NCI-H345 (cell line): ENCODE measurements at regions not wholly inside any gene's neighbourhood (a gene's known extent, or its start where the extent isn't known, plus 50 kb on each side); places are given as distances from the start of the nearest gene placed in this dataset.
"Not testable (repeated sequence)": the region's sequence is repeated elsewhere in the genome, so short reads cannot be mapped to it uniquely, and the experiment has no call there.

Experiments used
- DNase-seq: peaks from one replicate; lab custom pipeline; 2025; lab: John Stamatoyannopoulos, UW

DNA sequence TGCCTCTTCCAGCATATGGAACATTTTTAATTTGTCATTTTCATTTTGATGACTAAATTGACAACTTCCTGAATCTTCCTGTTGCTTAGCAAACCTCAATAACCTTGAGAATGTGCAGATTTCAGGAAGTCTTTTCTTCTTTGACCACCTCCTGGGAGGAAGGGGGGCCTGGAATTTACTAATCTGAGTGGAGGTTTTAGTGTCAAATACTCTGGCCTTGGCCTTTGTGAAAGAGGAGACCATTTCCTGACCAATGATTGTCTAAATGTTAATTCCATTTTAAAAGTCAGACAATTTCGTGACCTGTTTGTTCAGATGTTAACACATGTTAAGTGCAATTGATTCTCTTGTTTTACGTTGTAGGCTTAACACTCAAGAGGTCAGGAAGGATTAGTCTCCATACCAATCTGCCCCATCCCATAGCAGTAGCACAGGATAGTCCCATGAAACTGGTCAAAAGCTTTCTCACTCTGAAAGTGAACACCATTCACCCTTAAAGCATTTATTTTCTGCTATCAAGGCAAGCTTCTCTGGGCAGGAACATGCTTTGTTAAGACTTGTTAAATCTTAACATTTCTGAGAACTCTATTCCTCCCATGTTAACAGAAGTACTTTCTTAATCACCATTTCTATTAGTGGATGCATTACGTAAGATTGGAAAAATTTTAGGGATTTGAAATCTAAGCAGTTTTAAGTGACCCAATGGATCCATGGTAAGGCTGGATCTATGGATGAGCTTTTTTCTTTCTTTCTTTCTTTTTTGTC, 219.6 kb downstream of the RND3 start:
- DNase-seq: no peak

DNA sequence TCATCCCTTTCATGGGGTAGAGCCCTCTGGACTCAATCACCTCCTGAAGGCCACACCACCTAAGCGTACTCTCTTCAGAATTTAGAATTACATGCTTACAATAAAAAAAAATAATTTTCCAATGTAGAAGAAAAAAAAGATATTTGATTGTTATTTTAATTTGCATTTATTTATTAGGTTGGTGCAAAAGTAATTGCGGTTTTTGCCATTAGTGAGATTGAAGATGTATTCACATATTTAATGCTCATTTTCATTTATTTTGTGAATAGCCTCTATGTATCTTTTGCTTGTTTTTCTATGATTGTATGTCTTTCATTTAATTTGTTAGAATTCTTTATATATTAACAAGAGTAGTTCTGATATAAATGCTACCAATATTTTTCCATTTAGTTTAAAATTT, 220.5 kb downstream of the RND3 start:
- DNase-seq: no peak

DNA sequence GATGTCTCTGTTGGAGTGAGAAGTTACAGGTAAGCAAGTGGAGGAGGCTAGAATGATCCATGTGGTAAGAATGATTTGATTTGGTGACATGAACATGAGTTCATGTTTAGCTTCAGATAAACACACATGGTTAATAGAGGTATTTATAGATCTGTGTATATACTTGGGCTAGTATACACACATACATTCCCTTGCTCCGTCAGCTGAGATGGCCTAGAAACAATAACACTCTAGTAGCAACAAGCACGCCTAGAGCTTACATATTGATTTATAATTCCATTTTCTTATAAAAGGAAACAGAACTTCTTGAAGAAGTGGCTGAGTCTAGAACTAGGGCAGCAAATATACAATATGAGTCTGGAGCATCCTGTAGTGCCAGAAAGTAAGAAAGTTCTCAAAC, 223.0 kb downstream of the RND3 start:
- DNase-seq: no peak

DNA sequence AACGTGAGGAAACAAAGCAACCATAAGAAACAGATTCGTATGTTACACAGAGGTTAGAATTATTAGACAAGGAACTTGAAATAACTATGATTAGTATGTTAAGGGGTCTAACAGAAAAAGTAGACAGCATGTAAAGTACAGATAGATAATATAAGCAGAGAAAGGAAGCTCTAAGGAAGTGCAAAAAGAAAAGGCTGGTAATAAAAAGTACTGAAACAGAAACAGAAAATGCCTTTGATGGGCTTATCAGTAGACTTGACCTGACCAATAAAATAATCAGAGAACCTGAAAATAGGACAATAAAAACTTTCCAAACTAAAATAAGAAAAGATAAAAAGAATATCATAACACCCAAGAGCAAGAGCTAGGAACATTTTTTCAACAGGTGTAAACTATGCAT, 225.8 kb downstream of the RND3 start:
- DNase-seq: no peak

DNA sequence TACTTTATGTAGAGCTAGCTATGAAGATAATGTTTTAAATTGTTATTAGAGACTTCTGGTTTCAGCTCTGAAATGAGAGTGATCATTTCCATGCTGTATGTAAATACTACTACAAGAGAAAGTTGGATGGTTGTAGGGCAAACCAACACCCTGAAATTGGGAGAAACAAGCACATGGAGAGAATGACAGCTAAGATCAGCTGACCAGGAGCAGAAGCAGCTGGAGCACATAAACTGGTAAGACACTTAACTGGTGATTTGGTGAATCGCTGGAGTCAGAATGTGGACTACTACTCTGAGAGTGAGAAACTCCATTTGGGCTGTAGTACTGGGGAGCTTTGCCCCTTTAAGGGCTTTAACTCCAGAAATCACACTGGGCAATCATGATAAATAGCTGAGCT, 226.8 kb downstream of the RND3 start:
- DNase-seq: no peak

DNA sequence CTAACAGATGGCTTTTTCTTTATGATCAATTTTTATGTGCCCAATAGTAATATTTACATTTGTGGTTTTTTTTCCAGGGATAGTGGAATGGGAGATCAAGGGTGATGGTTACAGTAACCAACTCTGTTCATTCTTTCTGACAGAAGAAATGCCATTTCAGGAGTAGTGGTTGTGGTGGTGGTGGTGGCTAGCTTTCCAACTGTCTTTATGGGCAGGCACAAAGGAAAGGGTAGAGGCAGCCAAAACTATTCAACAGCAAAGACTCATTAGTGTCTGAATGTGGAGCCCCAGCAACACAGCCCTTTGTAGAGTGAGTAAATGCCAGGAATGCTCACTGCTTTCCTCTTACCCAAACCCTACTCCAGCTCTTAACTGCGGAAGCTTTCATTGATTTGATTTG, 227.7 kb downstream of the RND3 start:
- DNase-seq: no peak

DNA sequence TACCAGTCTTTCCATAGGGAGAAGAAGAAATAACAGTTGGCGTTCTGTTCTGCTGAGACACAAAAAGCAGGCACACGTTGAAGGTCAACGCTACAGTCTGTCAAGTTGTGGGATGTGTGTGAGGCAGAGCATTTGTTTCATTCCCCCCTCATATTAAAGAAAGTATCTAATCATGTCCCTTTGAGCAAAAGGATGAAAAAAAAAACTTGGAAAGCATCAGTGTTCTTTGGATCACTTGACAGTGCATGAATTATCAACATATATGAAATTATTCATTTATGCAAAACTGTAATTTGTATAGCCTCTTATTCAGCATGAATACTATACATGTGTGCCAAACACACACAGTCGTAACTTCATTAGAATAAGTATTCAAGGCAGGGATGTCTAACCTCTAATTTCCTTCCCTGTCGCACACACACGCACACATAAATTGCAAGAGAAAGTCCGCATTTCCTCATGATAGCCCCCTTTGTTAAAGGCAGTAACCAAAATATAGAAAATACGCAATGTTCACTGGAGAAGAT, 228.6 kb downstream of the RND3 start:
- no peak for DNase-seq

DNA sequence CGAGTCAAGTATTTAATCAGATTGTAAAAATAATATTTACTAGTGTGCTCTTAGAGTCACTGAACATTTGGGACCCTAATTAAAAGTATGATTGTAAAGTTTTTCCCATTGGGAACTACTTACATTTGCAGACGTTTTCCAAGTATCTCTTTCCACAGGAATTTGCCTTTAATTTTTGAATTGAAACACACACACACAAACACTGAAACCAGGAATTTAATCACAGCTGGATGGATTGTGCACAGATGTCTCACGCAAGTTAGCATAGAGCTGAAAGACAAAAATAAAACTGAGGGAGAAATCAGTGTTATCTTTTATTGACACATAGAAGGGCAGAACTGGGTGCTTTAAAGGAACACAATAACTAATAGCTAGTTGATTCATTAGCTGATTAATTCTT, 230.7 kb downstream of the RND3 start:
- no peak for DNase-seq

DNA sequence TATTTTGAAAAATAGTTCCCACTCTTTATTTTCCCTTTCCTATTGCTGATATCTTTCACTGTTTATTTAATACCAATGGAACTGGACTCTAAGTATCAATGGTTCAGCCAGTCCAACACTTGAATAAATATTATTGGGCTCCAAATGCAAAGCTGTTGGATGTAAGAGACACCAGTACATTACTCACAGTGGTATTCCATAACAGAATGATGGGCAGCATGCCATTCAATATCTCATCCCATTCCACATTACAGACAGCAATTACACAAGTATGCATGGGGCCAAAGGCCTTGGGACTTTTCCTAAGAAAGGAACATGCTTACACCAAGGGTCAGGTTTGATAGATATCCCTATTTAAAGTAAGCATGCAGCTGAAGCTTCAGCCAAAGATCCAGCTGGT, 231.9 kb downstream of the RND3 start:
- DNase-seq: no peak

DNA sequence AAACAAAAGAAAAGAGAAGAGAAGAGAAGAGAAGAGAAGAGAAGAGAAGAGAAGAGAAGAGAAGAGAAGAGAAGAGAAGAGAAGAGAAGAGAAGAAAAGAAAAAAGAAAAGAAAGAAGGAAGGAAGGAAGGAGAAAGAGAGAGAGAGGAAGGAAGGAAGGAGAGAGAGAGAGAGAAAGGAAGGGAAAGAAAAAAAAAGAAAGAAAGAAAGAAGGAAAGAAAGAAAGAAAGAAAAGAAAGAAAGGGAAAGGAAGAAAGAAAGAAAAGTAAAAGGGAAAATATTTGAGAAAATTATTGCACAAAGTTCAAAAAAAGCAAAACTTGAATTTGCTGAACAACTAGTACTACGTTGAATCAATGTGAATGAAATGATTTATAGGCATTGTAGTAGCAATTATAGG, 237.7 kb downstream of the RND3 start:
- not testable (repeated sequence) for DNase-seq

DNA sequence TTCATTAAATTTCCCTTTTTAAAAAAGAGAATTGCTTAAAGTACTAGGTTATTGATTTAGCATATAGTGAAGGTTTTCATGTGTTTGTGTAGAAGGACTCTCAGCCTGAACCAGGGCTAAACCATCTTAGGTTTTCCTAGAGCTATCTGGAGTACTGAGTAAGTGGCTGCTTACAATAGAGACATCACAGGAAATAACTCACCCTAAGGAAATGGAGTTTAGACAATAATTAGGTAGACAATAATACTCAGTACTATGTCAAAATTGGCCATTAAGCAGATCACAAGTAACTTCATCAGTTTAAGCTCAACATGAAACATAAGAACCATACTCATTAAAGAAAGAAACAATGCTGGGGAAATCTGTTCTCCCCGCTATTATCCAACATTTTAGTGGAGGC, 240.0 kb downstream of the RND3 start:
- DNase-seq: no peak

DNA sequence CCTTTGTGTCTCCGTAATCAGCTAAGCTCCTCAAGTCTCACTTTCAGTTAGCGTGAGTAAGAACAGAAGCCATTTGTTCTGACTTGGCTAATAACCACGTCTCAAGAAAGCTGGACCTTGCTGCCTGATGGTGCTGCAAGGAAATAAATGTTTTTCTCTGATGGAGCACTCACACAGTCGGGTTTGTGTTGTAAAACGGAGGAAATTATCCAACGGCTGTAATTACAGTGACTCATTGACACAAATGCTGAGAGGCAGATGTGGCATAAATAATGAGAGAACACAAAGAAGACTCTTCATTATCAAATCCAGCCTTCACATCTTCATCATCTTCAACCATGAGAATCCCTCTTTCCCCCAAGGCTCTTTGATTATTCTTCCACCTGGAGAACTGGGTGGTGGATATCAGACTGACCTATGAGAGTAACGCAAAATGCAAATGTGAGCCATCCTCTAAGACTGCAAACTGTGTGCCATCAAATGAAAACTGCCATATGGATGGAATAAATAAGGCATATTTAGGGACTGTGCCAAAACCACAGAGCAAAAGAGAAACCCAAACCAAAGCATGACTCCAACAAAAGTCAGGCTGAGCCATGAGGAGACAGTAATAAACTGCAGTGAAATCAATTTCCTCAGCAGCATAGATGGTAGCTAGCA, 252.6 kb downstream of the RND3 start:
- no peak for DNase-seq

DNA sequence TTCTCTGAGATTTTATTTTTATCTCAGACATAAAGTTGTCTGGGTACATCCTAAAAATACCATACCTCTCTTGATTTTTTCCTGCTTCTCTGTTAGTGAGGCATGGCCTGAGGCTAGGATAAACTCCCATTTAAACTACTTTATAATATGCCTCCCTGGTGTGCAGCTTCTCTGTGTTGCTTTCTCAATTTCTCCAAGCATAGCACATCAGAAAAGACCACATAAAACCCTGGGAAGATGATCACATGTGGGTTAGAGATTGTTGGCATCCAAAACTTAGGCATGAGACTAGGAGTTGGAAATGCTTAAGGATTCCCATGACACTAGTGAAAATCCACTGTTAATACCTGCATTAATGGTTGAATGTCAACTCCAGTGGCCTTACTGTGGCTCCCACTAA, 254.6 kb downstream of the RND3 start:
- no peak for DNase-seq

DNA sequence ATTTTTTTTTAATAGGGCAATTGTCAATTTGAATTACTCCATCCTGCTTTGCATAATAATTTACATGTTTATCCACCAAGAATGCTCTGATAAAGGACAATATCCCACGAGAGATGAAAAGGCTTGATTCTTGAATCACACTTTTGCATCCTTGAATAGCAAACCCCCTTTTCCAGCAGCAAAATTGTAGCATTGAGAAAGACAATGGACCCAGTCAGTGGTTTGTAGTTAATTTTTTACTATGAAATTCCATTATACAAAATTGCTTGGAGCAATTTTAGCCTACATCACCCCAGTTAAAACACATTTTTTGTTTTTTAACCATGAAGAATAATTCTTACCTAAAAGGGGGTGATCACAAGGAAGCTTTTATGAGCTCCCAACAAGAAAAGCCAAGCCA, 255.1 kb downstream of the RND3 start:
- DNase-seq: no peak

DNA sequence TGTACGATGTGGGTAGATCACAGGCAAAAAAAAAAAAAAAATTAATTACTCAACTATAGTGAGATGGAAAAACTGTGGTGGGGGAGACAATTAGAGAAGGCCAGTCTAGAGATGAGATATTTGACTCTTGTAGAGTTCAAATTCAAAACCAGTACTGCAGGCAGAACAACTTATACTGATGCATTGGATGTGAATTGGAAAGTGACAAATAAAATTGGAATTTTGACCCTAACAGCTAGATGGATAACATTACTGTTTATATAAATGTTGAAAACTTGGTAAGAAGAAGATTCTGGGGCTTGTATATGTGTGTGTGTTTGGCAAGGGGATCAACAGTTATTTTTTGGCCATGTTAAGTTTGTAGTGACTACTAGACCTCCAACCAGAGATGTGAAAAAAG, 256.9 kb downstream of the RND3 start:
- no peak for DNase-seq

DNA sequence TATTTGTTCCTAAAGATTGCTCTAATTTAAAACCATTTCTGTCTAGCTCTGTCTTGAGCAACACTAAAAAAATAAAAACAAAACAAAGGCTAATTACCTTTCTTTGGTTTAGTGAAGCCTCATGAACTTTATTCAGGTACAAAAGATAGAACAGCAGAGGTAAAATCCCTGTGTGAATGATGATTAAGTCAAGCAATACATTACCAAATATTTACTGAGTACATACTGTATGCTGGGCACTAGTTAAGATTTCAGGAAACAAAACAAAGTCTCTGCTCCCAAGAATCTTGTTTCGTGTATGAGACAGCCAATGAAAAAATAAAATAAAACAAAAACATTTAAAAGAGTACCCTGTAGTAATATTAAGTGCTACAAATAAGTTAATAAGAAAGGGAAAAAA, 257.5 kb downstream of the RND3 start:
- no peak for DNase-seq

DNA sequence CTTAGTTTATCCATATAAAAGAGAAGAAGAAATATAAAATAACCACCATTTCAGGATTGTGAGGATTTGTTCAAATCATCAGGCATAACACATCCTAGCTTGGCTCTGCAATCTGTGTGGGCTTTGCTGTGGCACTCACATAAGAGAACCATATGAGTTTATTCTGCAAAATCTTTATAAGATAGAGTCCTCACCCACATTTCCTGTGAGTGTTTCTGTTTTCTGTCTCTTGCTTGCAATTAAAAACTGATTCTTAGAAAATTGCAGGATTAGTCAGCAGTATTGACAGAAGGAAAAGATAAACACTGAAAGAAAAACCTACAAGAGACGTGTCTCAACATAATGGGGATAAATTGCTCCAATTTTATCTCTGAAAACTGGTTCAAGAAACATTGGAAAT, 258.5 kb downstream of the RND3 start:
- DNase-seq: no peak

DNA sequence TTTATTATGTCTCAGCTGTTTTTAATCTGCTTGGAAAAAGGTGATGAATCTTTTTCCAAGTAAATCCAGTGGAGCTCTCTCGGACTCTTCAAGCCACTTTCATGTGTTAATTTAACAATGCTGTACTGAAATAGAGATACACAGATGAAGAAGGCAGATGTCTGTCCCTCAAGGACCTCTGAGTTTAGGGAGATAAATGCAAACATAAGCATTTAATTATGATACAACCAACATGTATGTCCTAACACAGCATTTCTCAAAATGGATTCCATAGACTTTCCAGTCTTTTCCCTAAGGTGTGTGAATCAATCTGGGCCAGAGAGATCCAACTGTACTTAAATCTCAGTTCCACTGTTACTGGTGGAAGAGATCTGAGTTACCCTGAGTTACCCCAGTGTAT, 262.4 kb downstream of the RND3 start:
- no peak for DNase-seq

DNA sequence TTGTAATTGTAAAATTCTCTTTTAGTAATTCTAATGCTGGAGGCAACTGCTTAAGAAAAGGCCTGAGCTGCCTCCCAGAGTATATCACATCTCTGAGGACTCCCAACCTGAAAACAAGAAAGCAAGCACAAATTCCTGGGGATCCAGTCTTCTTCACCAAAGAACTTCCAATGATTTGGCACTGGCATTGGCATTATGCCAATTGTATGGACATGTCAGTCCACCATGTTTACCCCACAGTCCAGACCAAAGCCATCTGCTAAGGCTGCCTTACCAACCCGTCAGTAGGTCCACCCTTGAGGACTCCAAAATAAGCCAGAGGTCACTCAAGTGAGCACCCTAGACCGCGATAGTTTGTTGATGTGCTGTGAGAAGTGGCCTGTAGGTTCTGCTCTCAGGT, 263.1 kb downstream of the RND3 start:
- no peak for DNase-seq

DNA sequence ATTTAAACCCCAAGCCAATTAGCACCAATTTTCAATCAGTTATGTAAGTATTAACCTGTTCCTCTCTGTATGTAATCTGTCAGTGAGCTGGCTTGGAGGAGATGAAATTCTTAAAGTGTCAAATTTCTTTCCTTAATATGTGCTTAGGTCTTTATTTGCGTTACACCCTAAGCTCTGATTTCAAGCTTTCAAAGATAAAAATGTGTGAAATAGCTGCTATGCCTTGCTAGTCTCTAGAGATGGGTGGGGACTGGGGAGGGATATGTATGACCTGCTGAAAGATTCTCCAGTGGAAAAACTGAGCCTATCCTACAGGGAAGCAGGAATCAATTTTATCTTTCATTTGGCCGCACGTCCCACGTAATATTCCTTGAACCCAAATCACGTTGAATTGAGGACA, 264.5 kb downstream of the RND3 start:
- no peak for DNase-seq

DNA sequence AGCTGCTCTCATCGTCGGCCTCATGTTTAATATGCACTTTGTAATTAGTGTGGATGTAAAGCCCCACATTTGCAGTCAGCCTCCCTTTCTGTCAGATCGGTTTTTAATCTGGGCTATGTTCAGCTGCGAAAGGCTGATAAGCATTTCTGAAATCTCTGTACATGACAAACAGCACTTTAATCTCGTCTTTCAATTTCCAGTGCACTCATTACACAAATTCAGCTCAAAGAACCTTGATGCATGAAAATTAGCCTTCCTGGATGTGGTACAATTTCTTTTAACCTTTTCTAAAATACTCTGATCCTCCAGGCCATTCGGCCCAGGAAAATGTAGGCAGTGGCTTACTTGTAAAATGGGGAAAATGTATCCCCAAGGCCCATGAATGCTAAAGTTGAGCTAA, 265.1 kb downstream of the RND3 start:
- no peak for DNase-seq

DNA sequence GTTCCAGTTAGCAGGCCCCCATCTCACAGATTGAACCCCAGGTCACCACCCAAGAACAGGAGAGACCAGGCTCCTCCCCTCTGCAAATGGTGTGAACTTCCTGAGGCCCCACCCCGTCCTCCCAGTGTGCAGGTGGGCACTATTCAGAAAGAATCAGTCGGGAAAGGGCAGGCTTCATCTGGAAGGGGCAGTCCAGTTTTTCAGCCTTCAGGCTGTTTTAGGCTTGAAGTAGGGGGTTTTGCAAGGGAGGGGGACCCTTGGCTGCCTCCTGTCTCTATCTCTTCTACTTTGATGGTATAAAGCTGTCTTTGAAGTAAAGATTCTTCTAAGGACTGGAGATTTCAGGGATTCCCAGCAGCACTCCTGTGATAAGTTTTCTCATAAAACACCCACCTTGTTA, 267.6 kb downstream of the RND3 start:
- no peak for DNase-seq

DNA sequence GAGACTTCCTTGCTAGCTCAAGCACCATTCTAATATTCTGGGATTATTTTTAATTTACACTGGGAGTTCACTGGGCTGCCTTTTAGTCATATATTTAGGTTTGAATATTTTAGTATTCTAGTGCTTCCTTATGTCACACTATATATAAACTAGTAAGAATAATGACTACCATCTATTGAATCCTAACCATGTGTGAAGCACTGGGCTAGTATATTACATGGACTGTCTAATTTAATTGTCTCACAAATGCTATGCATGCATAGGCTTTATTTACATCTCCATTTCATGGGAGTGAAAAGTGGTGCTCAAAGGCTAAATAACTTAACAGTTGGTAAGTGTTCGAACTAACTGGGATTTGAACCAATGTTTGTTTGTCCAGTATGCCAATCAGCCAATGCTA, 272.4 kb downstream of the RND3 start:
- DNase-seq: peak; percentile 13

DNA sequence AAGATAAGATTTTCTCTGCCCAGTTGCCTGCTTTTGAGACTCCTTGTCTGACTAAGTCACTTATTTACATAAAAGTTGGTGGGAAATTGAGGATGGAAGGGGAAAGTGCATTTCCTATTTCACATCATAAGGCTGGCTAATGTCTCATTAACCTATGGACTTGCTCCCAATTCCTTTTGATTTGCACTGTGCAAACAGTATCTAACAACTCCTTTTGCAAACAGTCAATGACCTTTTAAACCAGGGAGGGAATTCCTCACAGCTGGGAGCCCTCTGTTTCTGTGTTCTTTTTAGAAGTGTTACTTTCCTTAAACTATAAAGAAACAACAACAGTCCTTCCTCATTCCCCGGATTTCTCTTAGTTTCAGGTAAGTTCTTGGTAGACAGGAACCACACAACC, 272.8 kb downstream of the RND3 start:
- no peak for DNase-seq
